Activated T-cell treated with anti-CD3 and anti-CD28 coated beads for 48 hours (primary cell): ENCODE measurements at regions not wholly inside any gene's neighbourhood (a gene's known extent, or its start where the extent isn't known, plus 50 kb on each side); places are given as distances from the start of the nearest gene placed in this dataset.
A peak's percentile ranks its signal among the peaks of the same experiment; 100 is the strongest.

ENCODE experiments used
- DNase-seq: peaks from one replicate; pipeline ENCODE4 v3.0.0-alpha.2; 2020; ENCODE audit warnings: low read depth

DNA sequence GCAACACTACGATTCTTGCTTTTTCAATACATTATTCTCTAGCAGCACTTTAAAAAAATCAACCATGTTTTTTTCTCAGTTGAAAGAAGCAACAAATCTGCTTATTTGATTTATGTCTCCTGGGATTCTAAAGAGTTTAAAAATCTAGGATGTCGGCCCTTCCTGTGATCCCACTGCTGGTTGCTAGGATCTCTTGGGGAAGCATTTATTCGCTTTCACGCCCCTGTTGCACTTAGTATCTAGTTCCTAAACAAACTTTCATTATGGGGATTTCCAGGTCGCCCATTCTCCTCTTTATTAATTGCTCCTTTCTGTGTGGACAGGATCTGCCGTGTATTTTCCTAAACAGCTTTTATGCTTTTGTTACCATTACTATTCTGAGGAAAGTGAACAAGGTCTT lies 313.5 kb downstream of the AGTPBP1 start:
- DNase-seq: no peak

DNA sequence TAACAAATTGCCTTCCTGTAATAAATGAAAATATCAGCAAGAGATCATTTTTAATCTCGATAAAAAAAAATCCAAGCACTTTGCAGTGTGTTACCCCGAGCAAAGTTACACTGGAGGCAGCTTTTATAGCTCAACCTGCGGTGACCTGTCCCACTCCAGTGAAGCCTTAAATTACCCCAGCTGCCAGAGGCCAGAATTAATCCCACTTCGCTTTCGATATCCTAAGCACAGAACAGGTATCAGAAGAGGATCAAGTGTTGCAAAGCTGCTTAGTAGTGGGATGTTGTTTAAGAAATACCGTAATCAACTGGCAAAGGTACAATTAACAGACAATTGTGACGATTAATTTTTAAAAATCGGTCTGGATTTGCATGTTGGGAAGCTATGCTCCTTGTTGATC lies 314.0 kb downstream of the AGTPBP1 start:
- DNase-seq: no peak

DNA sequence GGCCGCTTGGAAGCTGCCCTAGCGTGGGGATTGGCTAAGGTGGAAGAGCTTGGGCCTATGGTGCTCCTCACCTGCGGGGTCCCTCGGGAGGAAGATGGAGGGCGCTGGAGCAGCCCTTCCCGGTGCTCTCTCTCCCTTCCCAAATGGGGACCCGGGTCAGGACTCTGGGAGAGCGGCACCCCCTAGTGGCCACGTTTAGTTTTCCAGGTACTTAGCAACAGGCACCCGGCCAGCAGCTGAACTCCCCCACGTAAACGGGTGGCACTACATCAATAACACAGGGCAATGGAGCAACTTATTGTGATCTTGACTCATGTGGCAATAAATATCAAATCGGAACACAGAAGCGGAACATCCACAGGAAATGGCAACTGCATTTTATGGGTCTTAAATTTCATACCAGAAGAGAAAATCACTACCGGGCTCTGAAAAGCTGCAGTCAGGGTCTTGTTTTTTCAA lies 316.6 kb downstream of the AGTPBP1 start:
- peak; percentile 37 for DNase-seq

DNA sequence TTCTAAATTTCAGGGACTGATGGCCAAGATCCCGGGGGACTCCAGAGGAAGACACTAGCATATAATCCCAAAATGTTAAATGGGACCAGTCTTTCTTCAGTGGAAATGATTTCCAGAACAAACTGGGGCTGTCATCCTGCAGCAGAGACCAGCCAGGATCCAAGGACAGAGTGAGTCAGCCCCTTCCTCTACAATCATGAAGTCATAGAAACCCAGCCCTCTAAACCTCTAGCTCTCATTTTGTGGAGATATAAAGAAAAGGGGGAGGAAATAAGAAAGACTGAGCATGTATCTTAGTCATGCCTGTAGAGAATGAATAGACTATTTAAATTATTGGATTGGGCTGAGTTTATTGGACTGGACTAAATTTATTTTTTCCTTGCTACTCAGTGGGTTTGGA lies 318.3 kb downstream of the AGTPBP1 start:
- no peak for DNase-seq

DNA sequence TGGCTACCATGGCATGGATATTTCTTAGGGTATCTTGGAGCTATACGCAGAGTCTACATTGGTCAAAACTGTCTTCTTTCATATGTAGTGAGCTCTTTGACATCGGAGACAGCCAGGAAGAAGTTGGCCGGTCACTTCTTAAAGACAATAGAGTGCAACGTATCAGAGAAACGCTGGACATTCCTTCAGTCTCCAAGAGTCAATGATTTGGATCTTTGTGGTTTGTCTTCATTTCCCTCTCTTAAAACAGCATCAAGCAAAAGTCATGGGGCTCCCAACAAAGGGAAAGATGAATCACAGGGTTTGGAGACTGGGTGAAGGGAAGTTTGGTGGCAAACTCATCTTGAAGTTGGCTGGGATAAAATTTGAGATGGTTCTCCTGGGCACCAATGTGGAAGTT lies 320.1 kb downstream of the AGTPBP1 start:
- DNase-seq: no peak

DNA sequence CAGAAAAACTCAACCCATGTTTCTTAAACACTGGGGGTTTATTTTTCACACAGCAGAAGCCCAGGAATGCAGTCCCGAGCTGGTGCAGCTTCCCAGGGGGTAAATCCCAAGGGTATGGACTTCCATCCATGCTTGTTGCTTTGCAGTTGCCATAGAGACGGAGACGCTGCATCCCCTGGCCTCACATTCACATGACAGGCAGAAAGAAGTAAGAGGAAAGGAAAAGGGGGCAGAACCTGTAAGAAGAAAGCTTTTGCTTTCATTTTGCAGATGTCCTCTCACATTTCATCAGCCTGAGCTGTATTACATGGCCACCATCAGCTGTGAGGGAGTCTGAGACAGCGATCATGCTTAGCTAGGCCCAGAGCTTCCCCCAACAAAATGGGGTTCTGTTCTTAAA lies 321.0 kb downstream of the AGTPBP1 start:
- no peak for DNase-seq

DNA sequence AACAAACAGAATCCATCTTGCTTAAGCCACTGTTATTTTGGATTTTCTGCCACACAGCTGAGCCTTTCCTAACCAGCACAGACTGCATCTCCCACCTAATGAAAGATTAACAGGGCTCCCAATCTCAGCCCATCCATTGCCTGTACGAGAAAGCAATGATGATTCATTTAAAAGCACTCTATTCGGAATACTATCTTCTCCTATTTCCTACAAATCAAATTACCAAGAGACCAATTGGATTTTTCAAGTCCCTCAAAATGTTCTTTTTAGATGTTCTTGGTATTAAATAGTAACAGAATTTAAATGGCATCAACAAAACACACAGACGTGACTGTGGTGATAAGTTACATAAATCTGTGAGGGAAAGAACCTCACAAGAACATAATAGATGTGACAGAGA lies 324.1 kb downstream of the AGTPBP1 start:
- DNase-seq: no peak

DNA sequence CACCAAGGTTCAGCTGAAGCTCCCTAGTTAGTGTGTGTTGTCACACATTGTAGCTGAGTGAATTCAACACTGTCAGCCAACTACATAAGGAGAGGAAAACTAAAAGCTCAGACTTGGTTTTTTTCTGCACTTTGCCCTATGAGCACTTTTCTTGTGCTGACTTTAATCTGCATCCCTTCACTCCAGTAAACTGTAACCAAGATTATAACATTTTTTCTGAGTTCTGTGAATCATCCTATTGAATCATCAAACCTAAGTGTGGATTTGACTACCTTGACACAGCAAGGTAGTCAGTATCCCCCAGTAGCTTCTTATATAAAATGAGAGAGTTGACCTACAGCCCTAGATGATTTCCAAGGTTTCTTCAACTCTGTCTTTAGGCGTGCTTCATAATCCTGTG lies 325.0 kb downstream of the AGTPBP1 start:
- no peak for DNase-seq

DNA sequence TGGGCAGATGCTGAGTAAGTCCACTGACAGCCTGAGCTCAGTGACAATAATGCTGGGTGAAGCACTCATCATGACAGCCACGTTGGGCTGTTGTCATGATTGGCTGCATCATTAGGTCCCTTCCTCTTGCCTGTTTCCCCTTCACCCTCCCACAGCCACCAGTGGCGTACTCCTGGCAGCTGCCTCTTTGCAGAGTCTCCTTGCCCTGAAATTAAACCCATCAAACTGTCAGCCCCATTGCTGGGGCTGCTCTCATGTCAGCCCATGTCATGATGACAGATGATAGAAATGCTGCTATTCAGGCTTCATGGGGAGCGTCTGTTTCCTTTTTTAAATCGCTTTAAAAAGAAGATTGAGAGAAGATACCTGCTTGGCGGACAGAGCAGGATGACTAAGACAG lies 327.4 kb downstream of the AGTPBP1 start:
- no peak for DNase-seq

DNA sequence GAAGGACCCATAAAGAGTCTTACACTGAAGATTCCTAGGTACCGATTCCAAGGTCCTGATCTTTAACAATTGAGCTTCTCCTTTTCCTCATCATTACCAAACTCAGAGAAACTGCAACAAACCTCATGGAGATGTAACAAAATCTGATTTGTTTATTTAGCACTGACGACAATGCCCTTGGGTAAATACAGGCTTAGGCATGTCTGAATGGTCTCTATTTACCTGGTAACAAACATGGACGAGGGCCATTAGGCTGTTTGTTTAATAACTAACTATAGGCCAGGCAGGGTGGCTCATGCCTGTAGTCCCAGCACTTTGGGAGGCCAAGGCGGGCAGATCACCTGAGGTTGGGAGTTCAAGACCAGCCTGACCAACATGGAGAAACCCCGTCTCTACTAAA lies 333.3 kb downstream of the AGTPBP1 start:
- no peak for DNase-seq

DNA sequence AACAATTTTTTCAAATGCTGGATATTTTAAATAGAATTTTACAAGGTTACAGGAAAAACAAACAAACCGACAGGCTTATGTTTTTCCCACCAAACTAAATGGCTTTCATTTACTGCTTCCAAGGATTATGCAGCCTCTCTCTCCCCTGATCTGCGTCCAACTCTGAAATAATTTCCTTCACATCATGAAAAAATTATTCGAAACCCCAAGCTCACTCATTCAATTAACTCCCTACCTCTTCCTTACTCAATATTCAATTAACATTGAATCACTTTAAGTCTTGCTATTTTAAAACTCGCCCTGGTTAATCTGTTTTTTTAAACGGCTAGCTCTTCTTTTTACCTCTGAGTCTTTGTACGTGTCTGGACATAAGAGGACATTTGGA lies 336.2 kb downstream of the AGTPBP1 start:
- no peak for DNase-seq

DNA sequence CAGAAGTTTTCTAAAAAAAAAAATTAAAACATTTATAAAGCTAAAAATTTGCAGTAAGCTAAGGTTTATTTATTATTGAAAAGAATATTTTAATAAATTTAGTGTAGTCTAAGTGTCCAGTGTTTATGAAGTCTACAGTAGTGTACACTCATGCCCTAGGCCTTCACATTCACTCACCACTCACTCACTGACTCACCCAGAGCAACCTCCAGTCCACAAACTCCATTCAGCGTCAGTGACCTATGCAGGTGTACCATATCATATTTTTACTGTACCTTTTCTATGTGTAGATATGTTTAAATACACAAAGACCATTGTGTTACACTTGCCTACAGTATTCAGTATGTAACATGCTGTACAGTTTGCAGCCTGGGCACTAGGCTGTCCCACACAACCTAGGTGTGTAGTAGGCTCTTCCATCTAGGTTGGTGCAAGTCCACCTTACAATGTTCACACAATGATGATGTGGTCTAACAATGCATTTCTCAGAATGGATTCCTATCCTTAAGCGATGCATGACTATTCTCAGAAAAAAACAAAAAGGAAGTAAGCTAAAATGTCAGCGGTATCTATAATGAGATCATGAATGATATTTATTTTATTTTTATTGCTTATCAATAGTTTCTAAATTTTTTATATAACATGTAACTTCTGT lies 336.7 kb downstream of the AGTPBP1 start:
- no peak for DNase-seq

DNA sequence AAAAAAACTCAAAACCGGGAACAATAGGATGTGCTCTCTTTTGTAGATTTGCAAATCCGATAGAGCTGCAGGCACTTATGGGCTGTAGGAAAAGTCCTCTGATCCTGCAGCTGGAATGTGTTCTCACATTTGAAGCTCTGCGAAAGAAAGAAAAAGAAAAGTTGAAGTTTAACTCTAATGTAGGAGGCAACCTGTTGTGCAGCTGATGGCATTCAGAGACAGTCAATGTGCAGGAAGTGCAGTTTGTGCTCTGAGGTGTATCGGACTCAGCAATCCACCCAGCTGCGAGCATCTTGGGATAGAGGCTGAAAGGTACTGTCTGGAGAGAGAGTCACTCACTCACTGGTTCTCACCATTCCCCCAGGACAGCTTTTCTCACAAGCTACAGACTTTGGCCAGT lies 339.2 kb downstream of the AGTPBP1 start:
- DNase-seq: no peak

DNA sequence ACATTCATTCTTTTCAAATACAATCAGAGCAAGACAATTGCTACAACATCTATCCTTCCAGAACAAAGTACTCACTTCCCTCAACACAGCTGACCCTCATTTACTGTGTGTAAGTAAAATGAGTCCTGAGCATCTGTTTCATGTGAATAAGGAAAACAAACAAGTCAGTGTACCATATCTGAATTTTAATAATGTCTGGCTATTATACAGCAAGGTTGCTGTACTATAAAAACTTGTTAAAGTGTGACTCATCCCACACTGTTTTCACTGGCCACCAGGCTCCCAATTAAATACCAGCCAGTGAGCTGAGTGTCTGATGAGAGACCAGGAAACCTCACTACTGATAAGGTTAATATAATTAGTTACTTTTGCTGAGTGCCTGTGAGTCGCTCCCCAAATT lies 339.8 kb downstream of the AGTPBP1 start:
- no peak for DNase-seq

DNA sequence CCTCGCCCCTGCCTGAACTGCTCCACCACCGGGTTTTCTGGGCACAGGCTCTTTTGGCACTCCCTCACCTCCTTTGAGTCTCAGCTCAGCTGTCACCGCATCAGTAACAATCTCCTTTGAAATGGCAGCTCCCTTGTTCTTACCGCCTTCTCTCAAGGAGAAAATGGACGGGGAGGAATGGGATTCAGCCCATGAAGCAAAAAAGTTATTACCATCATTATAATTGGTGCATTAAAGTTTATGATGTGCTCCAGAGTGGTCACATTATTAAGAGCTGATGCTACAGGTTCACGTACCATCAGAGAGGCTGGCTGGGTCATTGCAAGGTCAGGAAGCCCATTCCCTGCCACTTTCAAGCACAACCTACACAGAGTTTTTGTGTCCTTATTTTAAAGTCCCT lies 344.7 kb downstream of the AGTPBP1 start:
- DNase-seq: no peak

DNA sequence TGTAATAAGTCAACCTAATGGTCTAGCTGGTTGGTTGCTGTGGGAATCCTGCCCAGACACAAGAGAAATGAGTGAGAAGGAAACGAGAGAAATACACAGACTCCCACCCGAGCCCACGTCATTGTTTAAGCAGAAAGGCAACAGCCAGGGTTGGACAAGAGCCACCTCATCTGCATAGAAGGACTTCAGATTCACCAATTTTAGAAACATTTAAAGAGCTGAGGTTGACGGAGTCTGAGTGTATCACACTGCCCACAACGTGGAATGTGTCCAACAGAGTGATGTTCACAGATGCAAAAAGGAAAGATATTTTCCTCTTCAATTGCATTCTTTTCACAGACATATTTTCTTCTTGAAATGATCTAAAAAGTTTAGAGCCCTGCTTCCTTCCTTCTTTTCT lies 349.5 kb downstream of the AGTPBP1 start:
- DNase-seq: no peak

DNA sequence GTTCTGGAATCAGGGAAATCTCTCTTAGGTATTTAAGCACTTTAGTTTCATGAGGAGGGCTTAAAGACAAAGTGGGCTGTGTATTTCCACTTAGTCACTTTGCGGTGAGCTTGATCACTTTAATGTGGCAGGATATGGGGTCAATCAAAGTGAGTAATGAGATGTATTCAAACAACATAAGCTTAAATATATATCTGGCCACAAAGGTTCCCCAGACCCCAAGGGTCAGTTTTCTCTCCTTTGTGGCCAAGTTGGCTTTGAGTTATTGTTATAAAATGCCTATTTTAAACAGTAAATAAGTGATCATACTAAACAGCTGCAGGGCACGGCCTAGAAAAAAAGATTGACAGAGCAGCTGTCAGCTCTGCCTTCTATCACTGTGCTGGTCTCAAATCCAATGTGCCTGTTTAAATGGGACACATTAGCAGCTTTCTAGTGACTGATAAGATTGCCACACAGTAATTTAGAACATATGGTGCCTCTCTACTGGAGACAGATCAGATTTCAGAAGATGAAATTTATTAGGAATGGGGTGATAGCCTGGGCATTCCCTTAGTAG lies 363.9 kb downstream of the AGTPBP1 start:
- no peak for DNase-seq

DNA sequence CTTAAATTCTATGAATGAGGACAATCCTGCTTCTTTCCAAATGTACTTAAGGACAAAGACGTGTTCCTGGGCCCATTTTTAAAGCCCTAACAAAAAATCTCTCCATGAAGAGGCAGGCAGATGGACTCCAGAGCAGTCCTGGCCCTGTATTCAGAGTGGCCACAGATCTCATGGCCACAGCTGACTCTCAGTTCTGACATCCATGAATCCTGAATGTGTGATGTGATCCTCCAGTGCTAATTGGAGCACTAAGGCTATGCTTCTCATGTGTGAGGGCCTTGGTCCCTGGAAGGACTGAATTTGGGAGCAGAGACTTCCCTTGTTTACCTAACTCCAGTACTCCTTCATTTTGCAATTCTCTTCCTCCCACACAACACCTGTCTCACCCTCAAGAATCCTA lies 373.0 kb downstream of the AGTPBP1 start:
- no peak for DNase-seq

DNA sequence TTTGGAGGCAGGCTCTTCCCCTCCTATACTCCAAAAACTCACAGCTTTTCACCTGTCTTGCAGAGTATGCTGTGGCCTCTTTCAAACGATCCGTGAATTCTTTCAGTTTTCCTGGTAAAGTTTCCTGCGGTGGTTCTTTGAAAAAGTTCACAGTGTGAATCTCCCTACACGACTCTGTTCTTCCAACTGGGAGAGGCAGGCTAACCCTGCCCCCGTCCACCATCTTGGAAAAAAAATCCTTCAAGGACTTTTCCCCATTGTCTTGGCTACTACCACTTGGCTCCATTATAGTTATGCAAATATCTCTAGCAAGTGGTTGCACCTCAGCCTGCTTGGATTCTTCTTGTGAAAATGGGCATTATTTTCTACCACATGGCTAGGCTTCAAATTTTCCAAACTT lies 382.6 kb downstream of the AGTPBP1 start:
- no peak for DNase-seq

DNA sequence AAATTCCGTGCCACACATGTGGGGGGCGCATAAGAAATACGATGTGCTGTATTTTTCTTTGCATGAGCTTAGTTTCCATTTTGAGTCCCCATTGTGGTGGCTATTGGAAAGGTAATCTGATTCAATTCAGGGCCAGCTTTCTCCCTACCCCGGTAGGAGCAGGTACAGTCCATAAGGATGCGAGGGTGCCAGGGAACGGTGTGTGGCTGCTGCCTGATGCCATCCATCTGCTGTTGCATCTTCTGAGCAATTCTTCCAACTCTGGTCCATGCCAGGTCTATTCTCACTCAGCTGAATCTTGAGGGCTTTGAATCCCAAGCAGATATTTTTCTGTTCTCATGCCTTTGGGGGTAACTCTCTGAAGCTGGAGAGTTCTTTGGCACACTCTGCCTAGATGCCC lies 392.7 kb downstream of the AGTPBP1 start:
- DNase-seq: no peak

DNA sequence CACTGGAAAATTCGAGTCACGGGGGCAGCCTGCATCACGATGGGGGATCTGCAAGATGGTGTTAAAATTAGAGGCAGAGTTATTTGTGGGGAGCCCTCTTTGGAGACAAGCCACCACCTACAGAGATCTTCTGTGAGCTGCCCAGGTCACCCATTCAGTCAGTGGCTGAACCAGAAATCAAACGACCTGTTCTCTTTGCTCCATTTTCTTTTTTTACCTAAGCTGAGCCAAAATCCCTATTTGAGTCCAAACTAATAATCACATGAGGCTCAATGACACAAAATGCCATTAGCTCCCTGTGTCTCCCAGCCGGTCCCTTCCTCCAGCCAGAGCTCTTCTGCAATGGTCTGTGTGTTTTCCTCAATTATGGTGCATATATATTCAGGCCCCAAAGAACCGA lies 394.2 kb downstream of the AGTPBP1 start:
- DNase-seq: no peak

DNA sequence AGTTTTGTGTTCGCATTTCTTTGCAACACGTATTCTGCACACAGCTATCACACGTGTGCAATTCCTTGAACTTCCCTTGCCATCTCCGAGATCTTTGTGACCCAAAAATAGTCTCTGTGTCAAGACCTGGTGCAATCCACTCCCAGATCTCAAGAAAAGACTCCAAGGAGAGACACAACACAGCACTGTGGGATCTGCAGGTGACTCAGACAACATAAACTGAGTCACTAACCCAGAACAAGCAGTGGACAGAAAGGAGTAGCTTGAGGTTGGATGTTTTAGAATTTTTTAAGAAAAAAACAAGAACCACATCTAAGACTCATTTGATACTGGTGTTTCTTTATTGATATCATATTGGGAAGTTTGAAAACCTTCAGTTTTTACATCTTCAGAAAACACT lies 396.9 kb downstream of the AGTPBP1 start:
- no peak for DNase-seq

DNA sequence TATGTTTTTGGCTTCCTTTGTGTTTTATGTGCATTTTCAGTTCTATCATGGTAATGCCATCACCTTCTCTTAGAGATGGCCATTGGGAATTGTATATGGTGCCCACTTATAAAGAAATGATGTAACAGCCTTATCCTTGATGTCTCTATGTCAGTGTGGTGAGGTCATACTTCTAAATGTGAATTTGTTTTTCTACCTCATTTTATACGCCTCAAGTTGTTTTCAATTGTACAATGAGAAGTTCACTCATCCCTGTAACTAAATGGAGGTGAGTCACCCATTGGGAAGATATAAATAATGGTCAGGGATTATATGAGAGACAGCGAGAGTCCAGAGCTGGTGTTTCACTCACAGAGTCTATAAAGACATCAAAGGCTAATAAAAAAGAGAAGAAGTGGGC lies 402.4 kb downstream of the AGTPBP1 start:
- no peak for DNase-seq

DNA sequence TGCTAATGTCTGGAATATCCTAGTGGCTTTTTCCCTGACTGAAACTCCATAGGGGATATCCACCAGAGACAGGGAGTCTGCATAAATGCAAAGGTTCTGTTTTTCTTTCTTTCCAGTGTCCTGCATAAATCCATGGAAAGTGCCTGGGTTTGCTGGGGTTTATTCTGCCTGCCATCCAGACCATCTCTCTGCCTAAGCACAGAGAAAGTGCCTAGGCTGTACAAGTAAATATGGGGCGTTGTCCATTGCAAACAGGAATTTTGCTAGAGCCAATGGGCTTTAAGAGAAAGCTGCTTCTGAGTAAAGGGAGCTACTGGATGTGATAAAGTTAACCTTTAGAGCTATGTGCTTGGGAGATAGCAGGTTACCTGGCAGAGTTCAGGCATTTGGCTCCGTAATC lies 407.5 kb downstream of the AGTPBP1 start:
- no peak for DNase-seq

DNA sequence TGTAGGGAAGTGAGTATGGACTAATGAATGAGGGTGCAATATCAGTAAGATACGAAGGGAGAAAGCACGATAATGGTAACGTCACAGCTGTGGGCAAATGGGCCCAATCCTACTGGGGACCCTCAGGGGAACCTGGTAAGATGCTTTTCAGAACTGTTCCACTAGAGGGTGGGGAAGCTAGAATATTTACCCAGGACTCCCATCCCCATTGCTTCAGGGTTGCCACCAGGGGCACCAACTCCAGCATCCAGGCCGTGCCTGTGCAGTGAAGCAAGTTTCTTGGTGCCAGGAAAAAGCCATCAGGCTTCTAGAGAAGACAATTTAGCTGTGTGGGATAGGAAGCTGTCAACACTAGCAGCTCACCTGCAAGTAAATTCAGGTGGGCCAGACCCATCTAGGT lies 409.3 kb downstream of the AGTPBP1 start:
- no peak for DNase-seq
